Kidney capillary endothelial cell (primary cell): ENCODE measurements at regions not wholly inside any gene's neighbourhood (a gene's known extent, or its start where the extent isn't known, plus 50 kb on each side); places are given as distances from the start of the nearest gene placed in this dataset.
"Not testable (repeated sequence)": the region's sequence is repeated elsewhere in the genome, so short reads cannot be mapped to it uniquely, and the experiment has no call there.

Source experiments
- DNase-seq: peaks from one replicate; pipeline ENCODE4 v3.0.0-alpha.2; 2018; ENCODE audit warnings: low spot score

DNA sequence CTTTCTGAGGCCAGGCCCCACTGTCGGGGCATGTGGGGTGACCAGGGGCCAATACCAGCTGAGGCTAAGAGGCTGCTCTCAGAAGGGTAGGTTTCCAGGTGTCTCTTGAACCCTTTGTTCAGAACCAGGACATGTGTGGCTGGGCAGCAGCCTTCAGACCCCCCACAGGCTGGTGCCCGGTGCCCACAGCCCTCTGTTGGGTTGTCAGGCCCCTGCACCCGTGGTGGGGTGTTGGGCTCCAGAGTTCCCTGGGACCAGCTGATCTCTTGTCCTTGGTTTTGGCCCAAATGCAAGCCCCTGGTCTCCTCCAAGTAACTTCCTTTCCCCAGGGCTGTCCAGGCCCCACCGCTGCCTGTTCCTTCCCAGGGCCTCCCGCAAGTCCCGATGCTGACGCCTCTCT lies 226.0 kb downstream of the TMEM121 start:
- not testable (repeated sequence) for DNase-seq

DNA sequence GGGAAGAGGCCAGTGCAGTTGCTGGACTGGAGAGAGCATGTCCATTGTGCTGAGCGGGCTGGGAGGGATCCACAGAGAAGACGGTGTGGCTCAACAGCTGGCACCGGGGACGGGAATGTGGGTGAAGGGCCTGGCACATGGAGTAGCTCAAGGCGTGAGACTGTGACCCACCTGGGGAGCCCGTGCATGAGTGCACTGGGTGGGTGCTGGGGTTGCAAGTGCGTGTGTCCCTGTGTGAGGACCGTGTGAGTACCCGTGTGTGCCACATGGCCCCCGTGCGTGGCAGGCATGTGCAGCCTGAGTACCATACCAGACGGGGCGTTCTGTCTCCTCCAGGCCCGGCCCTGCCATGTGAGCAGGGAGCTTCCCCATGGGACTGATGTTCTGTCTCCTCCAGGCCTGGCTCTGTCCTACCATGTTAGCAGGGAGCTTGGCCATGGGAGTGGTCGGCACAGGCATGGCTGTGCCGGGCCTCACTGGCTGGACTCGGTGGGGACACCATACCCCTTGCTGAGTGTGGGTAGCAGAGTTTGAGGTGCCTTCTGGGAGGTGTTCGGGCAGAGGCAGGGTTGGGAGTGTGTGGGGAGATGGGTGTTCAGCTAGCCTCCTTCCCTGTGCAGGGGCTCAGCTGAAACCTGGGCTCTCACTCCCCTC lies 234.4 kb downstream of the TMEM121 start:
- no peak for DNase-seq

DNA sequence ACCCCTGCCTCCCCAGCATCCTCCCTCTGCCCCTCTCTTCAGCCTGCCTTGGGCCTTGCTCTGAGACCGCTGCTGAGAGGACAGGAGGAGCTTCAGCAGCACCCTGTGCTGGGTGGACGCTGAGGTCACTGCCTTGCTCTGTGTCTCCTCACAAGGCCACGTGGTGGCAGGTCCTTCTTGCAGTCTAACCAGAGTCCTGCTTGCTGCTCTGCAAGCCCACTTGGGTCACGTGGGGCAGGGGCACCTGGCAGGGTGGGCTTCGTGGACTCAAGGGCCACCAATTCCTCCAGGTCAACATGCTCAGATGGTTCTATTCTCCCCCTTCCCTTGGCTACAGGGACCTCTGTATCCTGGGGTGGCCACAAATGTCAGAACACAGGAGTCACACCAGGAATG lies 235.0 kb downstream of the TMEM121 start:
- DNase-seq, result not testable (repeated sequence)

- DNase-seq, result no peak
Measured at GRCh38 chr14:105761842-105762241, 235.5 kb downstream of the TMEM121 start.

DNA sequence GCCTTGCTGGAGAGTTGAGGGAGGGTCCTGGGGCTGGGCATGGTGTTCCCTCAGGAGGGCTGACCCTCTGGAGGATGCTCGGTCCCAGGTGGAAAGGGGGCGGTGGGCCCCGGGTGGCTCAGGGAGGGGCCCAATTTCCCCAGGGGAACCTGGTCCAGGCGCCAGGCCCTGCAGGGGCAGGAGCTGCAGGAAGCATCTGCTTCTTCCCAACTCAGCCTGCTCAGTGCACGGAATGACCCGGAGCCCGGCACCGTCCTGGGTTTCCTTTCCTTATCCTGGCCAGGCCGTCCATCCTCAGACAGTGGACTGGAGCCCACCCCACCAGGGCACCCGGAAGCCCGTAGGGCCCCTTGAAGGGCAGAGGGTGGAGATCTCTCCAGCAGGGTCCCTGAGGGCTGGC lies 235.9 kb downstream of the TMEM121 start:
- not testable (repeated sequence) for DNase-seq

GRCh38 chr14:105764254-105764901 lies 238.0 kb downstream of the TMEM121 start:
- DNase-seq, result not testable (repeated sequence)

GRCh38 chr14:105765072-105765825 lies 238.9 kb downstream of the TMEM121 start:
- DNase-seq, result not testable (repeated sequence)

GRCh38 chr14:105765893-105766614 lies 239.7 kb downstream of the TMEM121 start:
- no peak for DNase-seq

GRCh38 chr14:105767315-105767714 lies 240.9 kb downstream of the TMEM121 start:
- no peak for DNase-seq

DNA sequence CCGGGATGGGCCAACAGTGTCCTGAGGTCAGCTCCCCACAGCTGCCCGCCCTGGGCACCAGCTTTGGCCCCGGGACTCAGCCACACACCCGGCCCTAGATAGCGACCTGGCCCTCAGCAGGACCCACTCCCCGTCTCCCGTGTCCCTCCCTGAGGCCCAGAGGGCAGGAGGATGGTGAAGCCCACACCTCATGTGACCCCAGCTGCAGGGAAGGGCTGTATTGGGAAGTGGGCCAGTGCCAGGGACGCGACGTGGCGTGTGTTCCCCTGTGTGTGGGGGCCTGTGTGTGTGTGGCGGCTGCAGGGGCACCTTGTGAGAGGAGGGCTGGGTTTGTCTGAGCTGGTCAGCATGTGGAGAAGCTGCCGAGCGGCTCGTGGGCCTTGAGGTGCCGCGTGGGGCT lies 241.7 kb downstream of the TMEM121 start:
- not testable (repeated sequence) for DNase-seq

DNA sequence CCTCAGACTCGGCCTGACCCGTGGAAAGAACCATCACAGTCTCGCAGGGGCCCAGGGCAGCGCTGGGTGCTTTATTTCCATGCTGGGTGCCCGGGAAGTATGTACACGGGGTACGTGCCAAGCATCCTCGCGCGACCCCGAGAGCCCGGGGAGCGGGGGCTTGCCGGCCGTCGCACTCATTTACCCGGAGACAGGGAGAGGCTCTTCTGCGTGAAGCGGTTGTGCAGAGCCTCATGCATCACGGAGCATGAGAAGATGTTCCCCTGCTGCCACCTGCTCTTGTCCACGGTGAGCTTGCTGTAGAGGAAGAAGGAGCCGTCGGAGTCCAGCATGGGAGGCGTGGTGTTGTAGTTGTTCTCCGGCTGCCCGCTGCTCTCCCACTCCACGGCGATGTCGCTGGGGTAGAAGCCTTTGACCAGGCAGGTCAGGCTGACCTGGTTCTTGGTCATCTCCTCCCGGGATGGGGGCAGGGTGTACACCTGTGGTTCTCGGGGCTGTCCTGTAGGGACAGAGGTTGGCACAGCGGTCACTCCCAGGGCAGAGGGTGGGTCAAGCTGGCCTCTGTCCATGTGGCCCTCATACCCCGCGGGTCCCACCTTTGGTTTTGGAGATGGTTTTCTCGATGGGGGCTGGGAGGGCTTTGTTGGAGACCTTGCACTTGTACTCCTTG lies 242.8 kb downstream of the TMEM121 start:
- not testable (repeated sequence) for DNase-seq

GRCh38 chr14:105770619-105771216 lies 244.3 kb downstream of the TMEM121 start:
- not testable (repeated sequence) for DNase-seq

GRCh38 chr14:105771261-105772226 lies 245.2 kb downstream of the TMEM121 start:
- not testable (repeated sequence) for DNase-seq

DNA sequence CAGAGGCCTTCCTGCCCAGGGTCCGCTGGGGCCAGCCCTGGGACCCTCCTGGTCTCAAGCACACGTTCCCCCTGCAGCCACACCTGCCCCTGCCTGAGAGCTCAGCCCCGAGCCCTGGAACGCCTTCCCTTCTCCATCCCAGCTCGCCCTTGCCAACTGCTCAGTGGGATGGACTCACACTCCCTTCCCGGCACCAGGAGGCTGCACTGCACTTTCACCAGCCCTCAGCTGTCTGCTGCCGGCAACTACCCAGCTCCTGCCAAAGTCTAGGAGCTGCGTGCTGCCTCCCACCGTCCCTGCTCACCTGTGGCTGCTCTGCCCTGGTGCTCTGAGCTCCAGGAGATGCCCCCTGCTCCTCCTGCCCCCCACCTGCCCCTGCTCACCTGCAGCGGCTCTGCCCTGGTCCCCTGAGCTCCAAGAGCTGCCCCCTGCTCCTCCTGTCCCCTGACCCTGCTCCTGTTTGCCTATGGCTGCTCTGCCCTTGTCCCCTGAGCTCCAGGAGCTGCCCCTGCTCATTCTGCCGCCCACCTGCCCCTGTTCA lies 246.4 kb downstream of the TMEM121 start:
- DNase-seq, result not testable (repeated sequence)

DNA sequence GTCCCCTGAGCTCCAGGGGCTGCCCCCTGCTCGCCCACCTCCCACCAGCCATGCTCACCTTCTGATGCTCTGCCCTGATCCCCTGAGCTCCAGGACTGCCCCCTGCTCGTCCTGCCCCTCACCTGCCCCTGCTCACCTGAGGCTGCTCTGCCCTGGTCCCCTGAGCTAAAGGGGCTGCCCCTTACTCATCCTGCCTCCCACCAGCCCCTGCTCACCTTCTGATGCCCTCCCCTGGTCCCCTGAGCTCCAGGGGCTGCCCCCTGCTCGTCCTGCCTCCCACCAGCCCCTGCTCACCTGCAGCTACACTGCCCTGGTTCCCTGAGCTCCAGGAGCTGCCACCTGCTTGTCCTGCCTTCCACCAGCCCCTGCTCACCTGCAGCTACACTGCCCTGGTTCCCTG lies 247.2 kb downstream of the TMEM121 start:
- DNase-seq, result no peak

- no peak for DNase-seq
Measured at GRCh38 chr14:105774001-105774400, 247.6 kb downstream of the TMEM121 start.

DNA sequence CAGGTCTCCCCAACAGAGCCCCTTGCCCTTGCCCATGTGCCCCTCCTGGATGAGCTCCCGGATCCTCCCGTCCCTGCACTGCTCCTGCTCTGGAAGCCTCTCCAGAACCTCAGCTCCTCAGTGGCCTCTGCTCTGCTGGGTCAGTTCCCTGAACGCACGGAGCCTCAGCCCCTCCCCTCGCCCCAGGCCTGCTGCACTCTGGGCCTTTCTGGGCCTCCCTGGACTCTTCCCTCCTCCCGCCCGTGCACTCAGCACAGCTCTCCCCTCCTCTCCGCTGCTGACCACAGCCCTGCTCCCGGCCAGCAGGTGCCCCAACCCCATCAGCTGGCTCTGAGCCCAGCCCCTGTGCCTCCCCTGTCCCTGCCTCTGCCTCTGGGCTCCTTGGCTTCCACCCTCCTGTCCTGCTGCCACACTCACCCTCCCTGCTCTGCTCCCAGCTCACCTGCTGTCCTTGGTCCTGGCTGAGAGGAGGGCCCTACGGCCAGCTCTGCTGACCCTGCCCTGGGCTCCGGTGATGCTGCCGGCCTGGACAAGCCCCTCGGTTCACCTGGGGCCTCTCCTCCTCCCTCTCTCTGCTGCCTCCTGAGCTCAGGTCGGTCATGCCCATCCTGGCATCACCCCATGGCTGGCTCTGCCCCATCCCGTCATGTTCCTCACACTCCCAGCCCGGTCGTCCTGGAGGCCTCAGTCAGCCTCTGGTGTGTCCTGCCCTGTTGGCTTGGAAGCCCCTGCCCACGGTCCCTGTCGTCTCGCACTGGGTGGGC lies 248.4 kb downstream of the TMEM121 start:
- not testable (repeated sequence) for DNase-seq

DNA sequence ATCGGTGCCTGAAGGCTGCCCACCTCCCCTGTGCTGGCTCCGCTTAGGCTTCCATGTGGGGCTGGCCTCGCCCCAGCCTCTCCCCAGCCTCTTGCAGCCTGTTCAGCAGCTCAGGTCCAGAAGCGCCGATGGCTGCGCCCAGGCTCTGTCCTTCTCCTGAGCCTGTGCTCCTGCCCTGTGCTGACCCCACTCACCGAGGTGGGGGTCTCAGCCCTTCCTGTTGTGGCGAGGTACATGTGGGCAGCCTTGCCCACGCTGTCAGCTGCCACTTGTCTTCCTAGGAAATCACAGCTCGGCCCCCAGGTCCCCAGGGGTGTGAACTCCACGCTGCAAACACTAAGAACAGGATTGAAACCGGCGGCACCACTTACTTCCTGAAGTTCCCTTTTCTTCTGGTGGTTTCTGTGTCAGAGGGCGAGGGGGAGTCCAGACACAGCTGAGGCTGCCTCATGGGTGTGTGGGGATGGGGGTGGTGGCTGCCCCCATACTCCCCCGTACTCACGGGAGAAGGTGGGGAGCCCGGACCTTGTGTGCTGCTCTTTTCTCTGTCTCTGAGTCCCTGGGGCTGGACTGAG lies 249.1 kb downstream of the TMEM121 start:
- not testable (repeated sequence) for DNase-seq

DNA sequence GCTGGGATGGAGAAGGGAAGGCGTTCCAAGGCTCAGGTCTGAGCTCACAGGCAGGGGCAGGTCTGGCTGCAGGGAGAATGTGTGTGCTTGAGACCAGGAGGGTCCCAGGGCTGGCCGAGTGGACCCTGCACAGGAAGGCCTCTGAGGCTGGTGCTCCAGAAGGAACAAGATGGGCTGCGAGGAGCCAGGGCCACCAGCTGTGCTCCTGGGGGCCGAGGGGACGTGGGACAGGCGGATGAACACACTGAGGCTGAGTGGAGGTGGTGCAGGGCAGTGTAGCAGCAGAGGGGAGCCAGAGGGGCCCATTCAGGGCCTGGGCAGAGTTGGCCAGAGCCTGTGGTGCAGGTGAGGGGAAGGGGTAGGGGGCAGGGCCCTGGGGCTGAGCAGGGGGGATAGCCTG lies 249.7 kb downstream of the TMEM121 start:
- DNase-seq, result not testable (repeated sequence)
